ENCODE measurements at regions not wholly inside any gene's neighbourhood (a gene's known extent, or its start where the extent isn't known, plus 50 kb on each side); places are given as distances from the start of the nearest gene placed in this dataset.

GRCh38 chr18:56173542-56174220, 464.7 kb downstream of the TXNL1 start:
- no peak for DNase-seq (ENCODE audit: low read depth in 2 of 2)

- DNase-seq (ENCODE audit: low read depth in 2 of 2), result no peak
These were observed 465.9 kb downstream of the TXNL1 start for GRCh38 chr18:56172527-56172926.

DNA sequence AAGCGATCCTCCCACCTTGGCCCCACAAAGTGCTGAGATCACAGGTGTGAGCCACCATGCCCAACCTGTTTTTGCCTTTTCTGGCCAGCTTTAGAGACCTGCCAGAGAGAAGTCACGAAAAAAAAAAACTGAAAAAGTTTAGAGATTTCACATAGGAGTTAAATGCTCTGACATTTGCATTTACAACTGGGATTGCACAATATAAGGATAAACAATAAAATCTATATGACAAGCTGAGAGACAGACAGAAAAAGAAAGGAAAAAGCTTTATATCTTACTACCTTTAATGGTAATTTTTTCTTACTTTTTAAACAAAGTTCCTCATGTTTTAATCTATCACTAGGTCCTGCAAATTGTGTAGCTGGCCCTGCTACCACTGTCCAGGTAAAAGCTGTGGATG, 466.5 kb downstream of the TXNL1 start:
- DNase-seq (ENCODE audit: low read depth in 2 of 2), result no peak

DNA sequence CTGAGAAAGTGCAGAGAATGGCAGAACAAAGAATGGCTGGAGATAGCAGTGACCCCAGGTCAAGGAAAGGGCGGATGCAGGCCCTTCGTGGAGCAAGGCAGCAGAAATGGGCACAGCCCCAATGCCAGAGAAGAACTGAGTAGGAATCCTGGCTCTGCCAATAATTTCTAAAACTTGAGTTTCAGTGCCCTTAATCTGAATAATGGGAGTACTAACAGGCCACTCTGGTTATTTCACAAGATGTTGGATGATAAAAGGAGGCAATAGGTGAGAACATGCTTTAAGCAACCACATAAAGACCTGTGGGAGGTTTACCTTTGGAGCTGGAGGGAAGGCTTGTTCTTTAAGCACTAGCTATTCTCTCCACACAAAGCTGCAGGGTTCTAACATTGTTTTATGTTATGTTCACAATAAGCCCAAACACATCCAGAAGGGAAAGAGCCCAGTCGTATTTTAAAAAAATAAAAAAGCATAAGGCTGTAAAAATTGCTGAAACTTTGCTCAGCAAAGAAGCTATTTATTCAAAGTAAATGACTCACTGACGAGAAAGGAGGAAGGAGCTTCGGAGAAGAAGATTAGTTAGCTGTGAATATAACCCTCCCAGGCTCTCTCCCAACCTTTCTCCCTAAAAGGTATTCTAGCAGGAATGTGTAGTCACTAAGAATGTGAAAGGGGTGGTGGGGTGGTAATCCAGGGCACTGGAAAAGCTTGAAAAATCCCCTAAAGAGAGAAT, 470.2 kb downstream of the TXNL1 start:
- DNase-seq (ENCODE audit: low read depth in 2 of 2), result peak; percentile 79 to 82

DNA sequence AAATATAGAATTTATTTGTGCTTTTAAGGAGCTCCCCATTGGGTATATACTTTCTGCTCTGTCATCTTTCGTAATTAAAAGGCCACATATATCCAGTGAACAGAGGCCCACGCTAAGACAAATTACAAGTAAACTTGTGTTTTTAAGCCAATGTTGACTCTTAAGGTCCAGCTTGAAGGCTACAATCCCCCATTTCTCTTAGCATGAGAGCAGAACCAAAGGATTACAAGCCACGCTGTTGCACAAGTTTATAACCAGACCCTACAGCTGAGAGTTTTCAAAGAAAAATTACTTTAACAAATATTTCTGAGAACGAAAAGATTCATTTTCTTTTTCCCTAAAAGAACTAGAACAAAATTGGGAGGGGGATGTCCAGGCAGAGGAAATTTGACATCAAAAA, 471.0 kb downstream of the TXNL1 start:
- DNase-seq (ENCODE audit: low read depth in 2 of 2), result no peak

- DNase-seq (ENCODE audit: low read depth in 2 of 2), result no peak
These were observed 471.5 kb downstream of the TXNL1 start for GRCh38 chr18:56166914-56167313.

- no peak for DNase-seq (ENCODE audit: low read depth in 2 of 2)
These were observed 472.6 kb downstream of the TXNL1 start for GRCh38 chr18:56165601-56166355.

DNA sequence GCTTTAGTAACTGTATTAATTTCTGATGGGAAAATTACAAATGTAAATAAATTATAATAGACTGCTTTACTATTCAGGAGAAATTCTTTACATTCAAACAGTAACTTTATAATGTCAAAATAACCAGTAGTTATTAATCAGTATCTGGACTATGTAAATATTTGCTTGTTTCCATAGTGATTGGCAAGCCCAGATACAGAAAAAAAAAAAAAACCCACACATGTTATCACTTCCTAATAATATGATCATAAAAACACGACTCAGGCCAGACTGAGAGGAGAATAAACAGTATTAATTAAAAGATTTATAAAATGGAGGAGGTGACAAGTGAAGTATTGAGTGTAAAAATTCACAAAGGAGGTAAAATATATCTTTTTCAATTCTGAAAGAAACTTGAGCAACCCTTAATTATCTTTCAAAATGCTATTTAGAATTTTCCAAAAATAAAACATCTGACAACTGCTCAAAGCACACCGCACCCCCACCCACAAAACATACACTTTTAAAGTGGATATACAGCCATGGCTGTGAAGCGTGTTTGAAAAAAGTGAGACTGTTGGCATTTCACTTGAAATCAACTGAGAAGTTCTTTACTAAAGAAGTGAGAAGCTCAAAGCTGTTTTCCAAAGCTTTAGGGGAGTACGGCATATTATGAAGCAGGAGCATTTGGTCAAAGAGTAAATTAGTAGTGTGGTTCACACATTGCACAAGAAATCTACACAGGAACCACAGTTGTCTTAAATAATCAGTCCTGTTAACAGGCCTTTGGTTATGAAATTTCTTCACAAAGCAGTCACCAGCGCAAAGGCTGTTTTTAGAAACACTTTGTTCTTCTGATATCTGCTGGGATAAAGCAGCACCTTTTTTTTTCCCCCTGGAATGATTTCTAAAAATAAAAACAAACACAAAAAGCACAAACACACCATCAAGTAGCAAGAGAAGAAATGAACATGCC, 475.8 kb downstream of the TXNL1 start:
- peak; percentile 40 to 52 for DNase-seq (ENCODE audit: low read depth in 2 of 2)

DNA sequence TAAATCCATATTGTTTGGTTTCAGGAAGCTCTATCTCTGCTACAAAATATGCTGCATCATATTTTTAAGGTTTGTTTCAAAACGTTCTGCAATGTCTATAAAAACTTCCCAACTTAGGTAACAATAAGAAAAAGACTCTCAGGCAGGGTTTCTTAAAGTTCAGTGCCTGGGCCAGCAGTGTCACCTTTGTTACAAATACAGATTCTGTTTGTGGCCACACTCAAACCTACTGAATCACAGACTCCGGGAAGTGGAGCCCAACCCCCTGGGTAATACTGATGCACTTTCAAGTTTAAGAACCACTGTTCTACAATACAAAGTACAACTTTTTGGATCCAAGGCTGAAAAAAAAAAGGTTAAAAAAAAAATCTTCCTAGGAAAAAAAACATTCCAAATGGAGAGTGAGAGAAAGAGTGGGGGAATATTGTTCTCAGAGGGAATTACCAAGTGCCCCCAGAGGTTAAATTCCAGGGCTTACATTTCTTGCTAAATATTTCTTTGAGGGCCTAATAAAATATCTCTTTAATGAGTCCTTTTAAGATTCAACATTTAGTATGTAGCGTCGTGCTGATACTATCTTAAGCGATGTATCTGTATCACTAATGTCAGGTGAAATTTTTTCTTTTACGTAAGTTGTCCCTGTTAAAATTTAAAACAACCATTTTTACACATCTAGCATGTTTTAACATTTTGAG, 476.7 kb downstream of the TXNL1 start:
- no peak for DNase-seq (ENCODE audit: low read depth in 2 of 2)

DNA sequence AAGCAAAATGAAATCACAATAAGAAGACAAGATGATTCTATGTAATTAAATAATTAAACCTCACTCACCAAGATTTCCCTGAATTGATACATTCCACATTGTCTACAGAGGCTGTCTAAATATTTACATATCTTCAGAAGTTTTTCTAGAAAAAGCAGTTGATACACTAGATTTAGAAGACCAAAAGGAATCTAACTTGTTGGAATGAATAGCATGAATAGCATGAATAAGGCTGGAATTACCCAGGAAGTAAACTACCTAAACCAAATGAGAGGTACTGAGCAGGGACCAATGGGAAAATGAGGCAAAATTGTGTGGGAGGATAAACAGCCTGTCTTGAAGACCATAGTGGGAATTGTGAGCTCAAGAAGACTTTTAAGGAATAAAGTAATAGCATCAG, 479.7 kb downstream of the TXNL1 start:
- DNase-seq (ENCODE audit: low read depth in 2 of 2), result no peak

- DNase-seq (ENCODE audit: low read depth in 2 of 2), result no peak
These were observed 480.9 kb downstream of the TXNL1 start for GRCh38 chr18:56157541-56157940.

GRCh38 chr18:56152551-56153310, 485.7 kb downstream of the TXNL1 start:
- DNase-seq (ENCODE audit: low read depth in 2 of 2), result no peak

DNA sequence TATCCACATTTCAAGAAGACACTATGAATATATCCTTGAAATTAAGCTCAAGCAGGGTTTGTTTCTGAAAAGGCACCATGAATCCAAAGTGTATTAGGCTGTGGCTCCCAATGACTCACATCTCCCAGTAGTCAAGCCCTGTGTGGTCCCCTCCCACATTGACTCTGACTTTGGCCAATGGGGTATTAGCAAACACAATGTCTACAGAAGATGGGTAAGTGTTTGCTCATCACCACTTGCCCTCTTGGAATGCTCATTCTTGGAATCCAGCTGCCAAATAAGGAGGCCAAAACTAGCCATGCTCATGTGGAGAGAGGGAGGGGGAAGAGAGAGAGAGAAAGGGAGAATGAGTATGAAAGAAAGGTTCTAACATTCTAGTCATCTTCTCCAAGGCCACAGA, 490.0 kb downstream of the TXNL1 start:
- DNase-seq (ENCODE audit: low read depth in 2 of 2), result peak; percentile 56 to 67

DNA sequence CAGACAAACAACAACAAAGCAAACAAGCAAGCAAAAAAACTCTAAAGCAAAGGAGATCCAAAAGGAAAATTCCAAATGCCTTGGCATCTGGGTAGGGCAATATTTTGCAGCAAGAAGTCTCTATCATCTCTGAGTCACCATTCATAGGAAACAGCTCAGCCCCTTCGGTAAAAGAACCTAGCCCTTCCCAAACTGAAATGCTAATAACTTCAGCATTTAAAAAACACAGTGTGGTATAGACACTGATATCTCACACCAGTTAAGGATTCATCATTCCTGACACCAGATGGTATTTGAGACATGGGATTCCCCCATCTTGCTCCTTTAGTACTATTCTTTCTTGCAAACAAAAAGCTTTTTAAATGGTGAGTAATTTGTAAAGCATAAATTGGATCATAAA, 491.8 kb downstream of the TXNL1 start:
- DNase-seq (ENCODE audit: low read depth in 2 of 2), result no peak

DNA sequence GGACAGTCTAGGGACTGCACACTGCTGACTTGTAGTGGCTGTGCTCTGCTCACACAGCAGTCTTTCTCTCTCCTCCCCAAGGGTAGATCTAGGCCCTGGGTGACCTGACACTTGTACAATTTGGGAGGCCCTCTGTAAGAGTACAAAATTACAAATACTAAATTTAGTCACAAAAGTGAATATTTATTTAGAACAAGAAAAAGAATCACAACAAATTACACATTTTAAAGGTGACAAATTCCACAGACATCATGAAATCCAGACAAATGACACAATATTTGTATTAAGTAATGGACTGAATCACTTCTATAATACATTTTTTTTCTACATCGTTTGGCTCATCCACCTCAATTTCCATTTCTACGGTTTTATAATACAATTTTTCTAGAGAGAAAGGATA, 496.4 kb downstream of the TXNL1 start:
- DNase-seq (ENCODE audit: low read depth in 2 of 2), result no peak

GRCh38 chr18:56139792-56140254, 498.6 kb downstream of the TXNL1 start:
- peak; percentile 47 to 51 for DNase-seq (ENCODE audit: low read depth in 2 of 2)

GRCh38 chr18:56139372-56139771, 499.0 kb downstream of the TXNL1 start:
- no peak for DNase-seq (ENCODE audit: low read depth in 2 of 2)

DNA sequence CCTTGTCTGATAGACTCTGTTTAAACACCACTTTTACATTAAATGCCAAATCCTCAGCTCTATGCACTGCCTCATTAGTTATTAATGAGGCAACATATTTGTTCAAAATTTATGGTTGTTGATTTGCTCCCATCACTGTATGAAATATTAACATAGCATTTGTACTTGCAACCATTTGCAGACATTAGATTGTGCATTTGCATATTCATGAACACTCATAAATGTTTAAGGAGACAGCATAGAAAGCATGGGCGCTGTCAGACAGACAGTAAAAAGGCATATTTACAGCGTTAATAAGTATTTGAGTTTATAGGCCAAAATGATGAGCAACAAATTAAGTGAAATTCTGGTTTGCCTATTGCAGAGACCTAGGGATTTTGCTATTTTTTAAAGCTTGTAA, 502.3 kb downstream of the TXNL1 start:
- no peak for DNase-seq (ENCODE audit: low read depth in 2 of 2)

DNA sequence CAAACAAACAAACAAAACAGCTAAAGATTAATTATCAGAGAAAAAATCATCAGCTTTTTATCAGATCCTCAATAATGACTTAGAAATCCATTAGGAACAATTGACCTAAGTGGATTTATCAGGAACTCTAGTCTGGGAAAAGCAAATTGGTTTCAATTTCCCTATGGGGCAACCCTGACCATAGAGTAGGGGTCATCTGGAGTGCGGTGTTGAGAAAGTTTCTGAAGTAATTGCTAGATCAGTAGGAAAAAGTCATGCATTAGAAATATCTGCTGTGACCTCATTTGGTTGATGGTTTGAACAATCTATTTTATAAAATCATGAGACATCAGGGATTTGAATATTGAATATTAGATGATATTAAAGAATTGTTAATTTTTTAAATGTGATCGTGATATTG, 507.9 kb downstream of the TXNL1 start:
- DNase-seq (ENCODE audit: low read depth in 2 of 2), result no peak

- no peak for DNase-seq (ENCODE audit: low read depth in 2 of 2)
These were observed 510.1 kb downstream of the TXNL1 start for GRCh38 chr18:56128153-56128791.

Data from fibroblast of skin of left quadriceps (primary cell).